LoVo (cell line): ENCODE measurements at regions not wholly inside any gene's neighbourhood (a gene's known extent, or its start where the extent isn't known, plus 50 kb on each side); places are given as distances from the start of the nearest gene placed in this dataset.
"Not testable (repeated sequence)": the region's sequence is repeated elsewhere in the genome, so short reads cannot be mapped to it uniquely, and the experiment has no call there.

Experiments
- DNase-seq: peaks from one replicate; pipeline ENCODE4 v3.0.0-alpha.2; 2016; ENCODE audit warnings: low spot score

- no peak for DNase-seq
Measured at GRCh38 chr6:37078814-37079213, 73.4 kb downstream of the FGD2 start.

DNA sequence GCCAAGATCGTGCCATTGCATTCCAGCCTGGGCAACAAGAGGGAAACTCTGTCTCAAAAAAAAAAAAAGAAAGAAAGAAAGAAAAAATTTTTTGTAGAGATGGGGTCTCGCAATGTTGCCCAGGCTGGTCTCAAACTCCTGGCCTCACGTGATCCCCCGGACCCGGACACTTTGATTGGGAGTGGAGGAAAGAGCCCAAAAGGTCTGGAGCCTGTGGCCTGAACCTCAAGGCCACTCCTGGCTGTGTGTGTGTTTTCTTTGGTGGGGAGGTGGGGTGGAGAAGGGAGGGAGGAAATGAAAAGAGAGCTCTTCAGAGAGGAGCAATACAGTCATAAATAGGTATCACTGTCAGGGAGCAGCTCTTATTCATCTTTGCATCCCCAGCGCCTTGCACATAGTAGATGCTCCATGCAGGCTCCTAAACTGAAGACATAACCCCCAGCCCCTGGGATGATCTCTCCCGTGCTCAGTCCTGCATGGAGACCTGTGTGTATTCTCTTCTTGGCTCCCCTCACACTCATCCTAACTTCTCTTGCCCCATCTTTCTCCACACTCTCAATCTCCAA is 75.7 kb downstream of the FGD2 start:
- DNase-seq, result no peak

DNA sequence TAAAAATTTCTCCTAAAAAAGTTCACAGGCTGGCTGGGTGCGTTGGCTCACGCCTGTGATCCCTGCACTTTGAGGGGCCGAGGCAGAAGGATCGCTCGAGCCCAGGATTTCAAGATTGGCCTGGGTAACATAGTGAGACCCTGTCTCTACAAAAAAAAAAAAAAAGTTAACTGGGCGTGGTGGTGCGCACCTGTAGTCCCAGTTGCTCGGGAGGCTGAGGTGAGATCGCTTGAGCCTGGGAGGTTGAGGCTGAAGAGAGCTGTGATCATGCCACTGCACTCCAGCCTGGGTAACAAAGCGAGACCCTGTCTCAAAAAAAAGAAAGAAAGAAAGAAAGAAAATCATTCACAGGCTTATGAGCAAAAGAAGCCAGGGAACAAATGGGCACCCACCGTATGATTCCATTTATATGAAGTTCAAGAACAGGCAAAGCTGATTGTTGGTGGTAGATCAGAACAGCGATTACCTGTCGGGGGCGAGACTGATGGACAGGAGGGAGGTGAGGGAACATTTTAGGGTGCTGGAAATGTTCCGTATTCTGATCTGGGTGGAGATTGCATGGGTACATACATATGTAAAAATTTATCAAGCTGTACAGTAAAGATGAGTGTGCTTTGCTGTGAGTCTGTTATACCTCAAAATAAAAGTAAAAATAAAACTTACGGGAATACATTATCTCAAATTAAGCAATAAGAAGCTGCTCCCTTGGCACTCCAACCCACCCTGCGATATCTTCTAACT is 77.1 kb downstream of the FGD2 start:
- DNase-seq, result no peak

DNA sequence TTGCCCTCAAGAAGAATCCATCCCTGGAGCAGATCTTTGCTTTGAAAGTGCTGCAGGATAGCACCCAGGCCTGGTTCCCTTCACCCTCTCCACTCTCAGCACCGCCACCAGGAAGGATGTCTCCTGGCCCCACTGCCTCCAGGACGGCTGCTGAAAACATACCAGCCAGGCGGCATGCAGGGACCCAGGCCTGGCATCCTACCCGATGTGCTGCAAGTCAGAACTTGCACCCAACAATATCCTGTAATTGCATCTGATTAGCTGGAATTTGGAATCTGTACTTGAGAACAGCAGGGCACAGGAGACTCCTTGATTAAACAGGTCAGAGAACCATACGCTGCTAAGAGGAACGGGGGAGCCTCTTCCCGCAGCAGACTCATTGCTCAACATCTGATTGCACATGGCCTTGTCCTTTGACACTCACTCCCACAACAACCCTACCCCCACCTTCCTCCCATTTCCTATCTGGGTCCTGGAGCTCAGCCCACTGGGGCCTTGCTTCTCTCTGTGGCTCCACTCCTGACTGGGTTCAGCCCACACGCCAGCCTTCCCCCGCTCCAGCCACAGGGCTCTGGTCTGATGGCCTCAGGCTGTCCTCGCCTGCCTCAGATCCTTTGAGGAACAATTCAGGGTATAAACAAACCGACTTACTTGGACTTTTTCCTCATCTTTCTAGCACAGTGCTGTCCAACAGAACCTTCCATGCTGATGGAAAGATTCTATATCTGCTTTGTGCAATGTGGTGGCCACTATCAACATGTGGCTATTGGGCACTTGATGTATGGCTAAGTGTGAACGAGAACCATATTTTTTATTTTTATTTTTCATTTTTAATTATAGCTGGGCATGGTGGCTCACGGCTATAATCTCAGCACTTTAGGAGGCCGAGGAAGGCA is 78.0 kb downstream of the FGD2 start:
- no peak for DNase-seq

GRCh38 chr6:37084665-37085064 is 79.2 kb downstream of the FGD2 start:
- not testable (repeated sequence) for DNase-seq

DNA sequence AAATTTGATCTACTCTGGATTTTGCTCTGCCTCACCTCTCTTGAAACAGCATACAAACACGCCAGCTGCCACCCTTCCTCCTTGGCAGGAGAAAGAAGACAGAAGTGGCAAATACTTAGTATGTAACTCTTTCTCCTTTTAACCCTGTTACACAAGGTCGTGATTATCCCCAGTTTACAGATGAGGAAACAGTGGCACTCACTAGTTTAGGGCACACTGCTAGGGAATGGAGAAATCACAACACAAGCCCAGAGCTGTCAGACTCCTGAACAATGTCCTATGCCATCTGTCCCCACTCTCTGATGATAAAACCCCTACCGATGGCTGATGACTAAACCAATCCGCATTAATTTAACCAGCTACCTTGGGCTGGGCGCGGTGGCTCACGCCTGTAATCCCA is 79.7 kb downstream of the FGD2 start:
- no peak for DNase-seq

DNA sequence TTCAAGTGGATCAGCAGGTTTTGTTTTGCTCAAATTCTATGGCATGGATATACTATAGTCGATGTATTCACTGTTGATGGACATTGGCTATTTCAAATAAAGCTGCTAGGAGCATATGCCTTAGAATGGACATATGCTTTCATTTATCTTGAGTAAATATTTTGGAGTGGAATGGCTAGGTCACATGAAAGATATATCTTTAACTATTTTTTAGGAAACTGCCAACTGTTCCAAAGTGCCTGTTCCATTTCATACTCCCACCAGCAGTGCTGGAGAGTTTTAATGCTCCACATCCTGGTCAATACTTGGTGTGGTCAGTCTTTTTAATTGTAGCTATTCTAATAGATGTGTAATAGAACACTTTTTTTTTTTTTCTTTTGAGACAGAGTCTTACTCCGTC is 81.1 kb upstream of the PIM1 start:
- no peak for DNase-seq

DNA sequence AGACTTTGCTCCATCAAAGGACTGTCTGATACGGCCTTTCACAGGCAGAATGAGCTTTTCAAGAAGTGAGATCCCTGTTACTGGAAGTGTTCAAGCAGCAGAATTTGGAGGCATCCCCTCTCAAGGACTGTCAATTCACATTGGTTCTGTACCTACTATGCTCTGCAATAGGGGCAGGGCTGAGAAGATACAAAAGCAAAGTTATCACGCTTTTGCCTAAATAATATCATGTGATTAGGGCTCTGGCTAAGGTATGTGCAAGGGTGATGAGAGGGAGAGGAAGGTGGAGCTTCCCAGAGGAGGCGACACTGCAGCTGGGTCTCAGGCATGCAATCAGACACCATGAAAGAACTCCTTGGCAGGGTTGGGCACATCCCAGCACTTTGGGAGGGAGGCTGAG is 80.2 kb upstream of the PIM1 start:
- DNase-seq, result no peak

- not testable (repeated sequence) for DNase-seq
Measured at GRCh38 chr6:37091104-37091503, 78.8 kb upstream of the PIM1 start.

DNA sequence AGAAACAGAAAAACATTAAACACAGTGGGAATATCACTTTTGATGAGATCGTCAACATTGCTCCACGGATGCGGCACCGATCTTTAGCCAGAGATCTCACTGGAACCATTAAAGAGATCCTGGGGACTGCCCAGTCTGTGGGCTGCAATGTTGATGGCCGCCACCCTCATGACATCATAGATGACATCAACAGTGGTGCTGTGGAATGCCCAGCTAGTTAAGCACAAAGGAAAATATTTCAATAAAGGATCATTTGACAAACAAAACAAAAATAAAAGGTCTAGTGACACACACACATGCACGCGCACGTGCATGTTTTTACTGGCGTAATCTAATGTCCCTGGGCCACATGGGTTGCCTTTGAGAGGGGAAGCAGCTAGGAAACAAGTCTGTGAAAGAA is 78.4 kb upstream of the PIM1 start:
- DNase-seq, result not testable (repeated sequence)

DNA sequence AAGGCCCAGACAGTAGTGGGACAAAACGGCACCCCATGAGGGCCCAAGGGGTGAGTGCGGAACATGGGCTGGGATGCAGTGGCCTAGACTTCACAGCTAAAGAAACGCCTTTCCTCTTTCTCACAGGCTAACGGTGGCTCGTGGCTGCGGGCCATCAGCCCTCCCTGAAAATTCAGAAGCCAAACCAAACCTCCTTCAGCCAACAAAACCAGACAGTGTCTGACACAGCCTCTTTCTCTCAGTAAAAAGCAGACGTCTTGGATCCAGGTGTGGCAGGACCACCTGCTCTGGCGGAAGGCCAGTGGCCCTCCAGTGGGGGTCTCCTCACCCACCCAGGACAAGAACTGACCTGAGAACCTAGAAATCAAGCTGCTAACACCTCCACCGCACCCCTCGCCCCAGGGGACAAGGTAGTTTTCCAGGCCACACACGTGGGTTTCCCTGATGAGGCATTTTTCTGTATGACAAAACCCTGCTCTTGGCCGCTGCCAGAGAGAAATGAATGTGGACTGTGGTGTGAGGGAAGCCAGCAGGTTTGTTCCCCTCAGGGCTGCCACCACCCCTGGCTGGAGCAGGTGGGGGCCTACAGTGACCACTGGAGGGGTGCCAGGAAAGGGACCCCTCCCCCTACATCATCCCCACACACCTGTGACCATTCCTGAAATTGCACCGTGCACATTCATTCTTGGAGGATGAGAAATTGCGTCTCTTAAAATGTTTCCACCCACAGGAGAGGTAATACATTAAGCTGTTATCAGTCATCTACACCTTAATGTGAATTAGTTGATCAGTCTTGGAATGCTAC is 76.8 kb upstream of the PIM1 start:
- DNase-seq, result no peak

GRCh38 chr6:37093728-37094069 is 76.3 kb upstream of the PIM1 start:
- no peak for DNase-seq

- DNase-seq, result no peak
Measured at GRCh38 chr6:37095997-37096396, 74.0 kb upstream of the PIM1 start.

- no peak for DNase-seq
Measured at GRCh38 chr6:37097335-37097734, 72.6 kb upstream of the PIM1 start.

DNA sequence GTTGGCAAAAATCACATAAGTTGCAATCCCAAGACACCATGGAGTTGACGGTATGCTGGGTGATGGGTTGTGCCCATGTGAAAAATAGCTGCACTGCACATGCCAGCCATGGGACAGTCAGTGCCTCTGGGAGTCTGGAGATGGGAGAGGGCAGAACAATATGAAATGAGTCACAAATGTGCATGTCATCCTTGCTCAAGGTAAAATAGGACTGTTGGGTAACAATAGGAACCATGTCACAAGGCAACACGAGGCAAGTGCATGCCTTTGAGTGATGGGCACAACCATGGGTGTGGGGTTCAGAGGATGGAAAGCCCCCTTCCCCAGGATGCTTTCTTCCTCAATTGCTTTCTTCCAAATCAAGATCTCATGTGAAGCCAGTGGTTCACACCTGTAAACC is 70.5 kb upstream of the PIM1 start:
- no peak for DNase-seq

GRCh38 chr6:37100745-37101144 is 69.2 kb upstream of the PIM1 start:
- DNase-seq, result no peak

GRCh38 chr6:37101991-37102298 is 68.0 kb upstream of the PIM1 start:
- DNase-seq, result no peak

DNA sequence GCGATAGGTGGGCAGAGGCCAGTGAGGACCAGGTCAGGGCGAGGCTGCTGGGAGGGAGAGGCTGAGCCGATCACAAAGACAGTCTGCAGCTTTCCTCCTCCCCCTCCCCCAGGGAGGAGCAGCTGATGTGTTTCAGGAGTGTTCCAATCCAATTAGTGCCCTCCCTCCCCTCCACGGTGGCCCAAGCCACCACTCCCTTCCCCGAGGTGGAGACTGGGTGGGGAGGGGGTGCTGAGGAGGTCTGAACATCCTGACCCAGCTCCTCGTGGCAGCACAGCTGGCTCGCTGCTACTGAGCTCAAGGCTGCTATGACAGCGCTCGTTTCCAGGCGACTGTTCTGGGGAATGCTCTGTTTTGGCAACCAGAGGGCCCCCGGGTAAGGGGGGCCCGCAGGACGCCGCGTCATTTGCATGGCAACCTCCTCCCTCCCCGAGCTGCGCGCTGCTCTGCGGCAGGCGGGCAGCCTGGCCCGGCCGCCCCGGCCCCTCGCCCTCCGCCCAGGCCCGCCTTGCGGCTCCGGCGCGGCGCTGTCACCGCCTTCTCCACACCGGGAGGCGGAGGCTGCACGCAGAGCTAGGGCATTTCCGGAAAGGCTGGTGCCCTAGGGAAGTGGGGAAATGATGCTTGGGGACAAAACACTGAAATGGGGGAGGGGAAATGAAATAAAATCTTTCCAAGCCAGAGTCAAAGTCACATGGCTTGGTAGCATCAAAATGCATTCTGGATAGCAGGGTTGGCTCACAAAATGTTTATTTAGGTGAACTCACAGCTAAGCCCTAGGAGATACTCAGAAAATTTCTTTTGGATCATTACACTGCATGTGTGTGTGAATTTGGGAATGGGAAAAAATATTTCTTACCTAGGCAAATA is 67.4 kb upstream of the PIM1 start:
- DNase-seq, result peak; percentile 64

- DNase-seq, result peak; percentile 85
Measured at GRCh38 chr6:37103169-37104039, 66.5 kb upstream of the PIM1 start.

GRCh38 chr6:37104824-37105147 is 65.2 kb upstream of the PIM1 start:
- no peak for DNase-seq
